Stimulated activated CD4-positive, alpha-beta T cell treated with anti-CD3 and anti-CD28 coated beads, Interleukin-1b, Interleukin-23, amount 100 ng/mL, for 24 hours (primary cell): ENCODE measurements at regions not wholly inside any gene's neighbourhood (a gene's known extent, or its start where the extent isn't known, plus 50 kb on each side); places are given as distances from the start of the nearest gene placed in this dataset.

ENCODE experiments used
- DNase-seq, 4 experiments: peaks; one replicate each; pipeline ENCODE4 v3.0.0-alpha.2; 2020; ENCODE audit warnings: low read depth in 4 of 4, low spot score in 1 of 4

DNA sequence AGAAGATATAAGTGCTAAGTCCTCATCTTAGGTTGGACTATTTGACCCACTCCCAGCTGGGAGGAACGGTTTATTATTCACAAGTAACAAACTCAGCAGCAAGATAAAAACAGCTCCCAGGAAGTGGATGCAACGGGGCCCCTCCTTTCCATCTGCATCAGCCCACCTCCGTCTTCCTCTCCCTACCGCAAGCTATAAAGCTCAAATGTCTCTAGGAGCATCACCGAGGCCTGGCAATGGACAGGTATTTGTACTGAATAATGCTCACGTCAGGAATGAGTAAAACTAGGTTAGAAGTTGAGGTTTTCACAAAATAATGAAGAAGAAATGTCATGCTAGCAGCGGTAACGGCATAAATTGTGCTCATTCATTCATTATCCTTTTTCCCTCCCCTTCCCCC lies 408.7 kb upstream of the PSMD7 start:
- DNase-seq, result no peak

DNA sequence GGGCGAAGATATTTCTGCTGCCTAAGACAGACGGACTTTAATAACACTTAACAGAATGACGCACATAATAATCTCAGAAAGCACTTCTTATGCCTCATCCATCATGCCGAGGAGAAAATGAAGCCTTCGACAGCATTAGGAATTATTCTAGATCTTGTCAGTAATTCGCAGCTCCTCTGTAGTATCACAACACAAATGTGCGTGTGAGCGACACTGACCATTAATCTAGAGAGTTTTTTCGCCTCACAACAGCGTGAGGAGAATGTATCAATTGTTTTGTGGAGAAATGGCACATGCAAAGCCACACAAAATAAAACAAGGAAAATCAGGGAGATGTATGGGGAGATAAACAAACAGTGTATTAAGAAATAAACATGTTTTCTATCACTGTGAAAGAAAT lies 410.2 kb upstream of the PSMD7 start:
- DNase-seq, result no peak

DNA sequence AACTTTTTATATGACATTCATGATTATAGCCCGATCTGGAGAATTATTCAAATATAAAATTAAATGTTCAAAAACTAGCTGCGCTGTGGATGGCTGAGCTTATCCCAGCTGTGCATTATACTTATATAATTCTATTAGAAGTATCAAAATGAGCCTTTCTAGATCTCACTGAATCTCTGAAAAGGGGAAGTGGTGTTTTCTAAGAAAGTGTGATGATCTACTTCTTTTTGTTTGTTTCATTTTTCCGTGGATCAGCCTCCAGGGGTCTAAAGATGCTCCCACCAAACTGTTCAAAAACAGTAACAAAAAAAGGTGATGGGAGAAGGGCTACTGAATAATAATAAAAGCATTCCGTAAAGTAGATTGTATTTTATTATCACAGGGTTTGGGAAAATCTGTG lies 411.3 kb upstream of the PSMD7 start:
- no peak for DNase-seq

DNA sequence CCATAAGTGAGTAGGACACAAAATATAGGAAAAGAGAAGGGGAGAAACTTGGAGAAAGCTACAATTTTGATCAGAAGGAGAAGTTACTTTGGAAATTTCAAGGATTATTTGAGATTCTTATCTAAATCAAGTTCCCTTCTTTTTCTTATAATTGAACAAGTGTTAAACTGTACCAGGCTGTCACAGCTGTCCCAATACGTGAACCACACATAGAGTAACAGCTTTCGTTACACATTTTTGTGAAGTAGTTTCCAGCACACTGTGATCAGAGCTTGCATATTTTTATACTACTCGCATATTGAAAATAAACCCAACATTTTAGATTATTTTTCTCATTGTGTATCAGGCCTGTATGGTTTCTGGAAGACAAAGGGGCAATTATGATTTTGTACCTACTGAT lies 412.8 kb upstream of the PSMD7 start:
- no peak for DNase-seq

DNA sequence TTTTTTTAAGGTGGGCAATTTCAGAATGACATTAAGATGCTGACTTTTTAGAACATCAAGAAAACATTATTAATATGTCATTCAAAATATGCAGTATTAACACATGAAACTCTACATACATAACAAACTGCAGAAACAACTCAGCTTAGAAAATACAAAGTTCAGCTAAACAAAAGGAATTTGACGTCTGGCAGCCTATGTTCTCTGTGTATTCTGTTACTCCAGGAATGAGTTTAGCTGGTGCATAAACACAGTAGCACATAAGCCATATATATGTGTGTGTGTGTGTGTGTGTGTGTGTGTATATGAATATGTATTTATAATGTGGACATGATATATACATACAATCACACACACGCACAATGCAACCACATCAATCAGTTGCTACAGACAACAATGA lies 413.5 kb upstream of the PSMD7 start:
- DNase-seq, result no peak

DNA sequence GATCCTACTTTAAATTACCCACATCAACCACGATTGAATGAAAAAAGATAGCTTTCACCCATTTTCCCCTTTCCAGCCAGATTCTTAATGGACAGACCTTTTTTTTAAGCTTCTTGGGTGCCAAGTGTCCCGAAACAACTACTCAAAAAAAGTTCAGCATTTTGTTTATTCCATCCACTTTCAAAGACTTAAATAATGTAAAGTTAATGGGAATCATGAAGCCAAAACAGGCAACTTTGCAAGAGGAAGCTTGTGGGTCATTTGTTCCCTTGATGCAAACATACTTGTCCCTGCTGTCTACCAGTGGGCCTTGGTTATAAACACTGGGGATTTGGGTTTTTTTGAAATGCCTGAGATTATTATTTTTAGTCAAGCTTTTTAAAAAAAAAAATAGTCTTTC lies 414.0 kb upstream of the PSMD7 start:
- DNase-seq, result no peak

DNA sequence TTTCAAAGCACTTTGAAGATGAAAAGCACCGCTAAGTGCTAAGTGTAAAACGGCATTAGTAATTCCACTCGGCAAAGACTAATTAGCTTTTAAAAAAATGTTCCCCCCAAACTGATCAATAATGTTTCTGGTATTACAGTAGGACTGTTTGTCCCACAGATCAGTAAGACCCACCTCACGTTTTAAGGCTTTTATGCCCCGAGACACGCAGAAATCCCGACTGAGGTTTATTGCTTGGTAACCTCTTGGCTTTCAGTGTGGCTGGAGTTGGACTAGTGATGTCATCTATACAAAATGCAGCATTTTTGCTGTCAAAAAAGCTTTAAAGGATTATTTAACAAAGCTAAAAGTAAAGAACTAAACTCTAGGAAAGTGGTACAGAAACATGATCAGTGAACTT lies 414.6 kb upstream of the PSMD7 start:
- no peak for DNase-seq

DNA sequence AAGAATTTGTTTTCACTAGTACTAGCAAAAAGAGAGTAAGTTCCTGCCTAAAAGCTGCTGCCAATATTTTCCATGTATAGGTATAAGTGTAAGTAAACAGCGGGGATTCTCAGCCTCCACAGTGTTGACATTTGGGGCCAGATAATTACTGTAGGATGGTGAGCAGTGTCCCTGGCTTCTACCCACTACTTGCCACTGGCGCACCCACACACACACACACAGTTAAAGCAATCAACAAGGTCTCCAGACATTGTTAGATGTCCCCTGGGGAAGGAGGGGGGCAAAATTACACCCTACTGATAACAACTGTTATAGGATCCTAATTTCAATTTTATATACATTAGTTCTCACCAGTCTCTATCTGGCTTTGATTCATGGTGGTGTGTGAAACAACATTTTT lies 417.0 kb upstream of the PSMD7 start:
- no peak for DNase-seq

DNA sequence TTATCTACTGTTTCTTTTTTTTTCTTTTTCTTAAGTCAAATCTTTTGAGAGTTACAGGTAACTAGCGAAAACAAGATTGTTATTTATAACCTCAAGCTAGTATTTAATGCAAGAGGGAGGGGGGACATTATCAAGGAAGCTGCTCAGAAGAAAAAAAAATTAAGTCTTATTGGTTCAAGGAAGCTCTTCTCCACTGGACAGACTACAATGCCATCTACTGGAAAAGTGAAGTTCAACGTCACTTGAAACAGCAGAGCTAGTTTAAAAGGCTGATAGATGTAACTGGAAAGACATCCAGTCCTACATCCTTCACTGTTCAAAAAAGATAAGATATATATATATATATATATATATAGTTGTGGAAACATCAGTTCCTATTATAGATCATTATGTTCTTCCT lies 418.0 kb upstream of the PSMD7 start:
- no peak for DNase-seq

DNA sequence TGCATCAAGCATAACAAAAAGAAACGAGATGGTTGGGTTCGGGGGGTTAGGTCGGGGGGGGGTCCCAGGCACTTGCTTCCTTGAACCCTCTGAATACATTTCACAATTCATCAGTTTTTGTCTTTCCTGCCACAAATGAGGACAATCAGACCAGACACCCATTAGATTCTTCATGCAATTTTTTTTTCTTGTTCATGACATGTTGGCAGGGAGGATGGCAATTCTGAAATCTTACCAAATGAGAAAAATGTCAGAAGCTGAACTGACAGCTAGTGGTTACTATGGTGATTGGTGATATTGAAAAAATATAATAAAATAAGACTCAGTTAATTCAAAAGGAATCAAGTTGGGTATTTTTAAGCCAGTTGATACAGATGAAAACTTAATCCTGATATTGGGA lies 419.5 kb upstream of the PSMD7 start:
- no peak for DNase-seq

DNA sequence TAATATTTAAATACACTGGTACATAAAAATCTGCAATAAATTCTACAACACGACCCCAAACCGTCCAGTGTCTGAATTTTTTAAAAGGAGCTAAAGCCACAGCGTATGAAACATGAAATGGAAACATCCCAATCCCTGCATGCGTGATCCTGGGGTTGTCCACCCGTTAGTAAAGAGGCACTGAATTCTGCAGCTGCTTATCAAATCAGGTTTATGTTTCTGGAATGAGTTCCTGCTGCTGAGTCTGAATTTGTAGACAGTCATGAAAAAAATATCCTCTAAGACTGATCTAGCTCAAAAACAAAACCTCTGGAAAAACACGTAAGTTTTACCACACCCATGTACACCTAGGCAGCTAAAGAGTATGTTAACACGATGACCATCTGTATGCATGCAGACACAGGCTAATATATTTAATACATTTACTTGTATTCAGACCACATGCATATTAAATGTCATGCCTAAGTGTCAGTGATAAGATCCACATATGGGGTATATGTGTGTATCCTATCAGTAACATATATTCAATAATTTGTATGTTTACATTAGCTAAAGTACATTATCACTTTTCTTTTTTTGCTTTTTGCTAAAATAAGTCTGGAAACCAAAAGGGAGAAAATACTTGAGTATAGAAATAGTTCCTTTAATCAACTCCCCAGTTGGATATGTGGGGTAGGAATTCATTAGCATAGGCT lies 420.5 kb upstream of the PSMD7 start:
- no peak for DNase-seq

DNA sequence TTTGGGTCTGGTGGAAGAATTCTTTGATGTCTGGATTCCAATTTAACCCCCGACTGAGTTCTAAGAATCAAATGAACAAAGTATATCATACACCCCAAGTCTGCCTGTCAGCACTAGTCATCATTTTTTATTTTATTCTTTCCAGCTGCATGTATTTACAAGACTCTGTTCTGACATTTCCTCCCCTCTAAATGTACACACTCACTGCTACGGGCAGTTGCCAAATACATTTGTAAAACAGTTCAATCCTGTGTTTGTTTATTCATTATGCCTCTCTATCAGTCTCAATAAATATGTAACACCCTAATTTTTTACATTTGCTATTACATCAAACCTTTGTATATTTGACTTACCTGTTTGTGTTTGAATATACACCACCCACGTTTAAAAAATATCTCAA lies 422.3 kb upstream of the PSMD7 start:
- no peak for DNase-seq

DNA sequence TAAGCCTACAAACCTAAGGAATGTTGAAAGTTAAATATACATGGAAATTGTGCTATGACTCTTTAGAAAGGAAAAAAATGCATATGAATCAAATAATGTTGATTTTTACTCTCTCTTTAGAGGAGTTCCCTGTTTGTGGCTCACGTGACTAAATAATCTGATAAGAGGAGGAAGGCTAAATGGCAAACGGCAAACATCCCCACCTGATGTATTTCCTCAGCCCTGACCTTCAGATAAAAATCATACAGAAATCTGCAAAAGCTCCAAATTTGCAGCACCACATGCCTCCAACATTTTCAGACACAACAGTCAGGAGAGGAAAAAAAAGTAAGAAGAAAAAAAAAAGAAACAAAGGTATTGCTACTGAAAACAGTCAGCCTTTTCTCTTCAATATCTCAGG lies 423.0 kb upstream of the PSMD7 start:
- DNase-seq, result no peak

DNA sequence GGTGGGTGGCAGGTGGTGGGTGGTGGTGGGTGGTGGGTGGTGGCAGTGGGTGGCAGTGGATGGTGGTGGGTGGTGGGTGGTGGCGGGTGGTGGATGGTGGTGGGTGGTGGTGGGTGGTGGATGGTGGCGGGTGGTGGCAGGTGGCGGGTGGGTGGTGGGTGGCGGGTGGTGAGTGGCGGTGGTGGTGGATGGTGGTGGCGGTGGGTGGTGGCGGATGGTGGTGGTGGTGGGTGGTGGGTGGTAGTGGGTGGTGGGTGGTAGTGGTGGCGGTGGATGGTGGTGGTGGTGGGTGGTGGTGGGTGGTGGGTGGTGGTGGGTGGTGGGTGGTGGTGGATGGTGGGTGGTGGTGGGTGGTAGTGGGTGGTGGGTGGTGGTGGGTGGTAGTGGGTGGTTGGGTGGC lies 423.8 kb upstream of the PSMD7 start:
- DNase-seq, result no peak

DNA sequence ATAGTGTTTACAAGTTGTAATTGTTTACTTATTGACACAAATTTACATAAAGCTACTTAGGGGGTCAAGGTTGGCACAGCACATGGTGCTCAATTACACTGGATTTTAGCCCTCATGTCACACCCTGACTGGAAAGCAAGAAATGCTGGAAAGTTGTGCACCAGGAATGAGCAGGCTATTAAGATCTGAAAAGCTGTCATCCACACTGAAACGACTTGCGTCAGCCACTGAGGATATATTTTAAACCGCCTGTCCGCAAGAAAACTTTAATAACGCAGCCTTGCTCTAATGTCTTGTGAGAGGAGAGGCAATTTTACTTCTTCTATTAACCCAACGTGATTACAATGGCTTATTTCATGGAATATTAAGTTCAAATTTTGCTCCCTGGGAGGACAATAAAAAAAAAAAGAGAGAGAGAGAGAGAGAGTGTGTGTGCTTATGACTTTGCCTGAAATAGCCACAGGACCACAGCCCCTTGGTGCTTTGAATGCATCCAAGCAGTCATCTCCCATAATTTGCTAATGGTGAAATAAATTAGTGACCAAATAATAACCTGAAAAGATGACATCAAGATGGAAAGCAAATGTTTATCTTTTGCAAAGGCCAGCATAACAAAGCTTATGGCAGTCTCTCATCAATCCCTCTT lies 425.4 kb upstream of the PSMD7 start:
- no peak for DNase-seq

DNA sequence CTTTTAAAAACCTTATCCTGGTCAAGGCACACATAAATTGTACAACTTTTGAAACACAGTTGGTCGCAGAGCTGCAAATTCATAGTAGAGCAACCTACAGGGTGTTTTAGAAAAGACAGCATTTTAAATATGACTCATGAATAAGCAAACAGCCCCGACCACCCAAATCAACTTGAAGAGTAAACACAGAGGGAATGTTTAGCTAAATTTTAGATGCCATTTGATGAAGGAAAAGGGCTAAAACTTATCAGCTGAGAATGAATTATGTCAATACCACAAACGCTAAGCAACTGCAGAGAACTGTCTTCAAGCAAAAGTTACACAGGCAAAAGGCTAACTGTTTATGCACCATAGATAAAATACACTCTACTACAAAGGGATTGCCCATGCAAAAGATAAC lies 427.5 kb upstream of the PSMD7 start:
- no peak for DNase-seq

DNA sequence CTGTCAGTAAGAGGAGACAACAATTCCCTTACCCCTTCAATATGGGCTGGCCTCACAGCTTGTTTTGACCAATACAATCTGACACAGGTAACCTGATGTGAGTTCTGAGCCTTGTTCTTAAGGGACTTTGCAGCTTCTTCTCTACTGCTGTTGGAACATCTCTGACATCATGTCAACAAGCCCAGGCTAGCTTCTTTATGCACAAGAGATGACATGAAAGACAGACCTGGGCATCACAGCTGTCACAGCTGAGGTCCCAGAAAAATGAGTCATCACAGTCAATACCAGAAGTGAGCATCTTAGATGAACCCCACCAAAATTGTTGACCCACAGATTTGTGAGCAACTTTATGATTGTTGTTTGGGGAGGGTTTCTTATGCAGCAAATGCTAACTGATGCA lies 431.7 kb upstream of the PSMD7 start:
- DNase-seq, result no peak

DNA sequence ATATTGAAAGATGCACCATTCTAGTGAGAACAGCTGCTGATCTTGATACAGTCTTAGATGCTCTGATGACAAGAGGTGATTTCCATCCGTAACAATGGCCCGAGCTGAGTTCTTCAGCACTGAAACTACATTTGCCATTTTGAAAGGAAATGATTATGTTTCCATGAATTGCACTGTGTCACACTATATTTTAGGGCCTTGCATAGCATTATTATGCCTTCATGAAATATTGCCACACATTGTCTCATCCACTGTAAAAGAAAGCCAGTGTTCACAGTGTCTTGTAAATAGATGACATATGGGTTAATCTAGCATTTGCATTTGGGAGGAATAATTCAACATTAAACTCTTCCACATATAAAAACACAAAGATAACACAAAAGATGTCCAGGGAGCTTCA lies 438.3 kb upstream of the PSMD7 start:
- no peak for DNase-seq

DNA sequence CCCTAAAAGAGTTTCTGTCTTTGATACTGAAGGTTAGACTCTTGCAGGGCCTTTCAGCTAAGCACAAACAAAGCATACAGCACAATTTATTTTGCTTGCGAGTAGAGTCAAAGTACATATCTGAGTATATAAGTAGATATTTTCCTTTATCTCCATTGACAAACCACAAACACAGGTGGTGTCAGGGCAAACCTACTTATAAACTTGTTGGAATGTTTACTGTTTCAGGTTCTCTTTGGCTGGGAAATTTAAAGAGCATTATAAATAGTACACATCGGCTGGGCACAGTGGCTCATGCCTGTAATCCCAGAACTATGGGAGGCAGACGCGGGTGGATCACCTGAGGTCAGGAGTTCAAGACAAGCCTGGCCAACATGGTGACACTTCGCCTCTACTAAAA lies 442.6 kb upstream of the PSMD7 start:
- DNase-seq, result no peak

DNA sequence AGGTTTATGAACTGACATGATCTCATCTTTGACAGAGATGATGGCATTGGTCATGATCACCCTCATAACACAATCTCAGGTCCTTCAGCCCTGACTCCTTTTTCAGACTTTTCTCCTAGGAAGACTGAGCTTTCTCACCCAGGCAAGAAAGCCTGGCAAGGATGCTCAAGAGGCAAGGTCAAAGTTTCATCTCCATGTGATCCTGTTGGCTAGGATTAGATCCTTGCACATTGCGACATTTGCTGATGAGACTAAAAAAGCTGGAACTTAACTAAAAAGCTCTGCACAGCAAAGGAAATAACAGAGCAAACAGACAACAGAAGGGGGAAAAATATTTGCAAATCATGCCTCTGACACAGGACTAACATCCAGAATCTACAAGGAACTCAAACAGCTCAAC lies 444.1 kb upstream of the PSMD7 start:
- no peak for DNase-seq

DNA sequence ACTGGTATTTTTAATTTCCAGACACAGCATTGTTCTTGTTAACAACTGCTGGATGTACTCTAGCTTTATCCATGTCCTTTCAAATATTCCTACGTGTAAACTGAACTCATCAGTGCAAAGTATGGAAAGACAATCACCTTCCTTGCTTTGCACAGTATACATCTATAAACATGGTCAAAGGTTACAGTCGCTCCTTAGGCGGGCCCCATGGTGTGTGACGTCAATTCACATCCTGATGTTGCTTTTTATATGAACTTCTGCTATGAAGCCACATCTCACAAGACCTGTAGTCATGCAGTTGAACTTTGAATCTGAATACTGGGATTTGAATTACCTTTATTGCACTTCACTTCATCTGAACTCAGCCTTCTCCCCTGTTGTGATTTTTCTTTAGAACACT lies 447.6 kb upstream of the PSMD7 start:
- DNase-seq, result no peak

DNA sequence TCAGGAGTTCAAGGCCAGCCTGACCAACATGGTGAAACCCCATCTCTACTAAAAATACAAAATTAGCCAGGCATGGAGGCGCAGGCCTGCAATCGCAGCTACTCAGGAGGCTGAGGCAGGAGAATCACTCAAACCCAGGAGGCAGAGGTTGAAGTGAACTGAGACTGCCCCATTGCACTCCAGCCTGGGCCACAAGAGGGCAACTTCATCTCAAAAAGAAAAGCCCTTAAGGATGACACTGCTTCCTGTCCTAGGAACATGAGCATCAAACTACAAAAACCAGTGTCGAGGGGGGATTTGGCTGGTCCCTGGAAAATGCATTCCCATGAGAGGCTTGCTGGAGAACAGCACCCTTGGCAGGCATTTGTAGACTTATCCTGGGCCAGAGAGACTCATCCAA lies 449.5 kb upstream of the PSMD7 start:
- no peak for DNase-seq

DNA sequence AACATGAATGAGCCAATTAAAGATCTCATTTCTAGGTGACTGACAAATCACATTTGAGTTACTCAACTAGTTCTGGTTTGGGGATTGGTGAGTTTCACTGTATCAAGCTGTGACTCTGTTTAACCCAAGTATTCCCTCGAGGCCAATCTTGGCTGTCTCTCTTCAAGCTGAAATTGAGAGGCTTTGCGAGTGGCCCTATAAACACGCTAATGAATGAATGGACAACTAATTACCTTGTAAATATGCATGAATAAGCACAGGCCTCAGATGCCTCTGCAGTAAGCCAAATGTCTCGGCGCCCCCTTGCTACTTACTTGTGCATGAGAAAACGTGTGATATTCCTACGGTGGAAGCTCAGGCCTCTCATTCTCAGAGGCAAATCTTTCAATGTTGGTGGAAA lies 450.3 kb upstream of the PSMD7 start:
- no peak for DNase-seq

DNA sequence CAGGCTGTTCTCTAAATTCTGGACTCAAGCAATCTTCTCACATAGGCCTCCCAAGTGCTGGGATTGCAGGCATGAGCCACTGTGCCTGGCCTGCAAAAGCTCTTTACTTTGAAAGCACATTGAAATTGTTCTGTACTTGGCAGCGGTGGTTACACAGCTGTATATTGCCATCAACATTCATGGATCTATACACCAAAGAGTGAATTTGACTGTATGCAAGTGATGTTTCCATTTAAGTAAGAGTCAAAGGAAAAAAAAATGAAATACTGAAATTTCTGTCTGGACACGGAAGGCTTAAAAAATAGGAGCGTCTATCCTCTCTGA lies 450.6 kb upstream of the PSMD7 start:
- no peak for DNase-seq
